GM23248 (cell line): ENCODE measurements at regions not wholly inside any gene's neighbourhood (a gene's known extent, or its start where the extent isn't known, plus 50 kb on each side); places are given as distances from the start of the nearest gene placed in this dataset.

Source experiments
- EZH2 ChIP-seq: fragments of 200-600 bp; sonication (generic); IDR thresholded peaks from 2 replicates; pipeline ENCODE4 v1.6.1; 2018; ENCODE audit warnings: antibody characterized with exemption, mild to moderate bottlenecking; ENCODE audit not compliant: insufficient read depth, poor library complexity, severe bottlenecking
- EZH2phosphoT487 ChIP-seq: fragments of 200-600 bp; sonication (generic); IDR thresholded peaks from 2 replicates; pipeline ENCODE4 v1.6.1; 2018; ENCODE audit warnings: antibody characterized with exemption, moderate library complexity, mild to moderate bottlenecking, low read depth; ENCODE audit not compliant: insufficient read depth

DNA sequence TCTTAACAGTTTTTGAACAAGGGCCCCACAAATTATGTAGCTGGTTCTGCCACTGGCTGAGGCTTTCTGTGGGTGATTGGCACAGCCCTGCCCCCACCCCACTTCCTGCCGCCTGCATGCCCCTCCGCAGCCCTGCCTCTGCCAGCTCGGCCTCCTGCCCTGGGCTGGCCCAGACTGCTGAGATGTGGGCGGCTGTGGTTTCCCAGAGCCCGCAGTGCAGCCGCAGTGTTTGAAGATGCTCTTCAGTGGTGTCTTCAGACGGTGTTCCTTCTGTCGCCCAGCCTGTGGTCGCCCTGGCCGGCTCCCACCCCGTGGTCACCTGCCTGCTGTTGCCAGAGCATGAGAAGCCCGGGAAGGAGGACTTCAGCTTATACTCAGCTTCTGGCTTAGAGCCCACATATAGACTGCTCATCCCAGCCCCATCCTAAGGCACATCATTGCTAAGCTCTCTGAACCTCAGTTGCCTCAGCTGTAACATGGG, 154.3 kb downstream of the VEGFA start:
- TF ChIP-seq EZH2 (no peak), EZH2phosphoT487 (no peak)
